HG02885 (cell line): ENCODE measurements at regions not wholly inside any gene's neighbourhood (a gene's known extent, or its start where the extent isn't known, plus 50 kb on each side); places are given as distances from the start of the nearest gene placed in this dataset.

Source experiments
- ATAC-seq: cut with Tn5 transposase; IDR thresholded peaks from one replicate; pipeline ENCODE4 v1.9.1; 2021; ENCODE audit warnings: mild to moderate bottlenecking; ENCODE audit not compliant: unreplicated experiment, poor library complexity

DNA sequence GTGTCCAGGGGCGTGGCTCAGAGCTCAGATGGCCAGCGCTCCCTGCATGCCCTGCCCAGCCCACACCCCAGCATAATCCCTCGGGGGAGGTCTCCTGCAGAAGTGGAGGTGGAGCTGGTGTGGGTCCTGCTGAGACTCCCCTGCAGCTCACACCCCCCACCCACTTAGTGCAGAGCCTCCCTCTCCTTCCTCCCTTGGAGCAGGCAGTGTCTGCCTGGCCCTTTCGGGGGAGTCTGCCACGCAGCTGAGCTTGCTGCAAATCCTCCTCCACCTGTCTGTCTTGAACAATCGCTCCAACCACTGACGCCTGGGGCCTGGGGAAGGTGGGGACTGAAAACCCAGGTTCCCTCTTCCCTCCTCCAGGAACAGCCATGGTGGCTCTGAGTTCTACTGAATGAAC lies 219.7 kb upstream of the PPP2R2D start:
- ATAC-seq: no peak

- ATAC-seq: no peak
Observed at GRCh38 chr10:131681656-131682055, 219.2 kb upstream of the PPP2R2D start.

DNA sequence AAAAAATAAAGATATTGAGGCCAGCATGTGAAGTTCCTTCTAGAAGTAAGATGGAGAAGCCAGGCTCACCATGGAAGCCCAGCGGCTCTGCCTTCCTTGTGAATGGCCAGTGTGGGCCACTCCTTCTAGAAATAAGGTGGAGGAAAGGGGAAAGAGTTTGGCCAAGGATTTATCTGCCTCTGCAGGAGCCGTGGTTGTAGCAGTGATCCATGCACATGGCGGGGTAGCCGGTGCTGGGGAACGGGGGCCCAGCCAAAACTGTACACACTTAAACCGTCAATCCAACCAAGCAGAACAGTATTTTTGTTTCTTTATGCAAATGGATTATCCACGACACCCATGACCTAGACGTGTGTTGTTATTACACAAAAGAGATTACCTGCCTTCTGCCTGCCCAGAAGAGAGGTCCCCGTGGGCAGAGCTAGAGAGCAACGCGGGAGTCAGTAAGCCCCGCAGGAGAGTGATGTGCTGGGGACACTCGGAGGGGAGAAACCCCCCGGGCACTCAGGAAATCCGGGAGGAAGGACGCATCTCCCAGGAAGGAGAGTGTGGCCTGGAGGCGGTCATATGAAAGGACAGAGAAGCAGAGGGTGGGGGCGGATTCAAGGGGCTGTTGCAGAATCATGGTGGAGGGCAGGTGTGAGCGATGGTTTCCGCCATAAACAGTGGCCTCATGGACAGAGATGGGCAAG lies 218.4 kb upstream of the PPP2R2D start:
- ATAC-seq: no peak

DNA sequence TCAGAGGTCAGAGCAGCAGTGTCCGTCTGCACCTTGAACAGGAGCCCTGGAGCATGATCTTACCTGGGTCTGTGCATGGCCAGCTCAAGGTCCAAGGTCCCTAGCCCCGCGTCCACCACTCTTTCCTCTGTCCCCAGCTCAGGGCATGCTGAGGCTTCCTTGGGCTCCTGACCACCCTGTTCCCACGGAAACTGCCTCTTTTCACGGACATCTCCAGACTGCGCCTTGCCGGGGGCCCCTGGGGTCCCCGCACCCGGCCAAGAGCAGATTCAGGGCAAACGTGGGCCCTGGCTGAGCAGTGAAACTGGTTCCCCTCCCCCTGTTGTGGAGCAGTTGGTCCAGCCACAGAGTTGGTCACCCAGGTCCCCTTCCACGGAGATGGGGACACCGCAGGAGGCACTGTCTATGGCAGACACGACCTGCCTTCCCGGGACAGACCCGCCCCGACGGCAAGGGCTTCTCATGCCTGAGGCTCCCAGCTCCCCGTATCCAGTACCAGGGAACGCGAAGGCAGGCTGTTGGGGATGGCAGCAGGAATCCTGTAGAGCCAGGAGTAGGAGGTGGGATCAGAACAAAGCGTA lies 217.4 kb upstream of the PPP2R2D start:
- ATAC-seq: no peak

GRCh38 chr10:131683941-131684340 lies 216.9 kb upstream of the PPP2R2D start:
- no peak for ATAC-seq

- ATAC-seq: no peak
Observed at GRCh38 chr10:131685007-131685406, 215.8 kb upstream of the PPP2R2D start.

DNA sequence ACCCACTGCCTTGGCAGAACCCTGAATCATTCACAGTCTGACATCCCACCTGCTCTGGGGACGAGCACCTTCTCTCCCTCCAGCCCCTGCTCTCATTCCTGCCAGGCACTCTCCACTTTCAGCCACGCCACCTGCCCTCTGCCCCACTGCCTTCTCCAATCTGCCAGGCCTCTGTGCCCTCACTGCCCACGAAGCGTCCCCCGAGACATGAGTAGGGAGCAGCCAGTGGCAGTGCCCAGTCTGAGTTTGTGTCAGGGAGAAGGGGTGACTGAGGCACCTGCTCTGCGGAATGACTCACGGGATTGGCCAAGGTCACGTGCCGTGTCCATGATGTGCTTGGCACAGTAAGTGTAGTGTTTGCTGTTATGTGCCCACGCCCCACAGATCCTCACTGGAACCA lies 215.2 kb upstream of the PPP2R2D start:
- ATAC-seq: no peak

- no peak for ATAC-seq
Observed at GRCh38 chr10:131686781-131687420, 213.9 kb upstream of the PPP2R2D start.

- ATAC-seq: no peak
Observed at GRCh38 chr10:131688304-131688703, 212.5 kb upstream of the PPP2R2D start.

- ATAC-seq: no peak
Observed at GRCh38 chr10:131689016-131689415, 211.8 kb upstream of the PPP2R2D start.

DNA sequence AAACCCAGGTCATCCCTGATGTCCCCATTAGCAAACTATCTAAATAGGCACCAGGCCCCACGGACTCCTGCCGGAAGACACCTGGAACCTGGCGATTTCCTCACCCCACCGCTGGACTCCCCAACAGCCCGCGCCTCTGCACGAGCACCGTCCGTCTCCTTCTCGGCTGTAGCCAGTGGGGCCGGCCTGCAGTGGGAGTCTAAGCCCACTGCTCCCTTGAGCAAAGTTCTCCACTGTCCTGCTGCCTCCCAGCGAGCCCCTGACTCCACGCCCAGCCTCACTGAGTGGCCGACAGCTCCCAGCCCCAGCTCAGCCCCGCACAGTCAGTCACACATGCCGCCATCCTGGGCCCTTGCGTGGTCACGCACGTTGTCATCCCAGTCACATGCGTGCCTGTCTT lies 211.3 kb upstream of the PPP2R2D start:
- no peak for ATAC-seq

DNA sequence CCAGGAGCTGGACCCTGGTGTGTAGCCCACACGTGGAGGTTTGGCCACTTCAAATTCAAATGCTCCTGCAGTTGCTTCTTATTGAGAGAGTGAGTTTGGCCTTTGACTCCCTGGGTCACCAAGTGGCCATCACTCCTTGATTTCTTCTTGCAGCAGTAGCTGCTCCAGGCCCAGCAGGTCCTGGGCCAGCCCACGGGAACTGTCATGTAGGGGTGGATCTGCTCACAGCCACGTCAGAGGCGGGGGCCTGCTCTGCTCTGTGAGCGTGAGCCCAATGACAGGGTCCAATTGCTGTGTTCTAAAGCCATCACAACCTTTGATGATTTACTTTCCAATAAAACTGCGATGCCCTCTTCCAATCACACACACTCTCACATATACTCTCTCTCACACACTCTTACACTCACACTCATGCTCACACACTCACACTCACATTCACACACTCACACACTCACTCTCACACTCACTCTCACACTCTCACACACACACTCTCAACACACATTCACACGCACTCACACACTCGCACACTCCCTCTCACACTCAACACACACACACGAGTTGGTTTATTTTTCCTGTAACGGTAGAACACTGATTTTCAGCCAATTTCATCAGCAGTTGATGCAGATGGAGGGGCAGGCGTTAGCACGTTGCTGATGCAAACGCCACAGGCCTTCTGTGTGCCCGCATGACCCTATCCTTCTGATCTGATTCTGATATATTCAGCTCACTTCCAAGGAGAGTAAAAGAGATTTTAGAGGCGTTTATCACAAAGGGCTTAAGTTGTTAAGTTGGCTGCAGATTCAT lies 210.7 kb upstream of the PPP2R2D start:
- no peak for ATAC-seq

DNA sequence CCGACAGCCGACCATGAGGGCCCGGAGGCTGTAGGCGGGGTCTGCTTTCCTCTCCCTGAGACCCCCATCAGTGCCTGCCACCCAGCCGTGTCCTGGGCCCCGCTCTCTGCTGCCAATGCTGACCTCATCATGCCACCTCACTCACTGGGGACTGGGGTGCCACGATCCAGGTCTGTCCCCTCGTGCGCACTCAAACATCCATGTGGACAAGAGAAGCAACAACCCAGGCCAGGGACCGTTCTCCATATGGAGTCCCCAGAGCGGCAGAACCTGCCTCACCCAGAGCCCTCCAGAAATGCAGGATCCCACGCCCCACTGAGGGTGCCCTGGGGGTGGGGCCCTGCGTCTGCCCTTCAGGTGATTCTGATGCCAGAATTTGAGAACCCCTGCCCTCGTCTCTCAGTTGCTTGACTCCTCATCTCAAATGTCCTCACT lies 210.0 kb upstream of the PPP2R2D start:
- ATAC-seq: no peak

DNA sequence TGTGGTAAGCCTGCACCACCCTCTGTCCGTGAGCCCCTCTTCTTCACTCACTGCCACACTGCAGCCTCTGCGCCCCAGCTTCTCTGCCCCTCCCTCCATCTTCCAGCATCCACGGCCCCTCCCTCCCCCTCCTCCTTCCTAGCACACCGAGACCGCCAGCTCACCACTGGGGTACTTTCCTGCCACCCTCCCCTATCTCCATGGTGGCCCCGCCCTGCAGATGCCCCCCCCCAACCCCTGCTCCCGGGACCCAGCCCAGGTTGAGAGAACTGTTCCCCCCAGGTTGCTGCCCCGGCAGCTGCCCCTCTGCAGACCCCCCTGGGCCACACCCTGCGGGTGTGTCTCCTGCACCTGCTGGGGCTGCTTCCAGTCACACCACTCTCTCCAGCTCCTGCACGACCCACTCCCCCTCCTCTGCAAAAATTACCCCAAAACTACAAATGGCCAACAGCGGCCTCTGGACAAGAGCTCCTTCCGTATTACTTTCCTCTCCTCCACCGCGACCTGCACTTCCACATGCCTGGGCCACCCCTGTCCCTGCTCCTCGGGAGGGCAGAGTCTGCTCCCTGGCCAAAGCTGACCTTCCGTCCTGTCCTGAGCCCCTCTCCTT lies 209.2 kb upstream of the PPP2R2D start:
- ATAC-seq: no peak

- no peak for ATAC-seq
Observed at GRCh38 chr10:131692176-131692575, 208.6 kb upstream of the PPP2R2D start.

- ATAC-seq: no peak
Observed at GRCh38 chr10:131692686-131693334, 208.0 kb upstream of the PPP2R2D start.

DNA sequence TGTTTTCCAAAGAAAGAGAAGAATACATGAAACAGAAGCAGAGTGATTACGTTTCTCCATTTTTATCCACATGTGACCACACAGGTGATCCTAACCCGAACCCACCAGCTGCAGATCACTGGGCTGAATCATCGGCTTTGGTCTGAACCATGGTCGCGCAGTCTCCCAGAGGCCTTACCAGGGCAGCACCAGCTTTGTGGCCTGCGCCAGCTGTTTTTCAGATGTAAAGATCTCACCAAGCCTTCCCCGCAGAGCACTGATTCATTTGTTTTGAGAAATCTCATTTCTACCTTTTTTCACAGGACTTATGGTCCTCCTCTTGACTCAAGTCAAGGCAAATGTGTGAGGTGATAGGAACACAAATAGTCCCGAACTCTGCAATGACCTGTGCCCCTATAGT lies 207.0 kb upstream of the PPP2R2D start:
- ATAC-seq: no peak

DNA sequence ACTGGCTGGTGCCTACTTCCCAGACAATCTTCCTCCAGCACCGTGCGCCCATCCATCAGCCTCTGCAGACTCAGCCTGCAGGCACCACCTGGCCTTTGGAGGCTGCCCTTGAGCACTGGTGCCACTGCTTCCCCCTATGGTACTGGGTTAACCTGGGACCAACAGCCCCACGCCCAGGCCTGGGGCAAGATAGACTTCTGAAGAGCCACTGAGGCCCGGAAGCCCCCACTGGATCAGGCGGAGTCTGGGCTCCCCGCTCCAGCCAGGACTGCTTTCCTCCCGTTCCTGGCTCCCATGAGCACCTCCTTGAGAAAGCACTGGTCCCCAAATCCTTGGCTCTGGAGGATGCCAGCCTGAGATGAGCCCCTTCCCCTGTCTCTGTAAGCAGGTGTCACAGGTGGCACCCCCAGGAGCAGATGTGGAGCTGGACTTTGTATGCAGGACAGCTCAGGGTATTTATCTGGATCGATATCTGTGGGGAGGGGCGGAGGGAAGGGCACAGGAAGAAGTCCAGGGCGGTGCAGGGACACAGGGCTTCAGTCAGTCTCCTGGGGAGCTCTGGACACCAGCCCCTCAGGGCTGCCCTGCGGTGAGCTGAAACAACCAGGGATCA lies 206.5 kb upstream of the PPP2R2D start:
- no peak for ATAC-seq

DNA sequence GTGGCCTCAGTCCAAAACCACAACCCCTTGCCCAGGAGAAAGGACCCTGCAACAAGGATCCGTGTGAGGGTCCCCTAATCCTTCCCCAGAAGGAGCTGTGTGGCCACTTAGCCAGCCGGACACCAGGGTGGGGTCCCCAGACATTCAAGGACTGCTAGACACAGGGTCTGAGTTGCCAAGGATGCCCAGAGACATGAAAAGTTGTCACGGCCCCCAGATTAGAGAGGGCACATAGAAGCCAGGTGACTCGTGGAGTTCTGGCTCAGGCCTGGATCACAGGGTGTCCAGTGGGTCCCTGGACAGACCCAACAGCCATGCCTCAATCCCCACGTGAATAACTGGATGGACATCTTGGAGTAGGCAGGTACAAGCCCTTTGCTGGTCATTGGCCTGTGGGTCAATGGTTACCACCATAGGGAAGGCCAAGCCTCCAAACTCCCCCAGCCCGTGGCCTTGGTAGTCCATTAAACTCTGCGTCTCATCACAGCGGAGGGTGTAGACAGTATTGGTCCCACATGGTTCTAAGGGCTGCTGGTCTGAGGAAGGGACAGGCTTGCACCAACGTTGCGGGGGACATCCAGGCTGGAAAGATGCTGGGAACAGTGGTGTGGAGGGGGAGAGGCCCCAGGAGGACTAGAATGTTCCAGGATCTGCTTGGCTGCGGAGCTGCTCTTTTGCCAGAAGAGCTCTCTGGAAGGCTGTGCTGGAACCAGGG lies 205.9 kb upstream of the PPP2R2D start:
- ATAC-seq: no peak
